Left lung (tissue), 4 donors: ENCODE measurements at regions not wholly inside any gene's neighbourhood (a gene's known extent, or its start where the extent isn't known, plus 50 kb on each side); places are given as distances from the start of the nearest gene placed in this dataset.

Source experiments
- ATAC-seq: fragments of 200-7000 bp; cut with Tn5 transposase; one replicate; pipeline ENCODE4 v1.9.1; 2020; ENCODE audit warnings: moderate library complexity
- DNase-seq, 4 donors: peaks; one replicate each; pipeline ENCODE4 v3.0.0-alpha.2; 2013 to 2020
- H3K27ac ChIP-seq, 2 donors: fragments of 200-600 bp; sonication (generic) in 1 of 2; one replicate each; pipeline versions ENCODE4 v1.5.0 to v1.8.0; 2020 to 2021
- H3K27me3 ChIP-seq, 2 donors: fragments of 200-600 bp; sonication (generic) in 1 of 2; one replicate each; pipeline versions ENCODE4 v1.5.0 to v1.8.0; 2020 to 2021
- H3K36me3 ChIP-seq, 2 donors: fragments of 200-600 bp; sonication (generic) in 1 of 2; one replicate each; pipeline versions ENCODE4 v1.5.0 to v1.8.0; 2020 to 2021
- H3K4me1 ChIP-seq, 2 donors: fragments of 200-600 bp; one replicate each; pipeline ENCODE4 v1.8.0; 2021
- H3K4me3 ChIP-seq, 2 donors: fragments of 200-600 bp; sonication (generic) in 1 of 2; one replicate each; pipeline versions ENCODE4 v1.5.0 to v1.8.0; 2020 to 2021; ENCODE audit warnings: mild to moderate bottlenecking in 1 of 2
- H3K9me3 ChIP-seq, 2 donors: fragments of 200-600 bp; sonication (generic) in 1 of 2; one replicate each; pipeline versions ENCODE4 v1.5.0 to v1.8.0; 2020 to 2021
- intact Hi-C, 2 donors: fragments of 100-400 bp; cut with DNase I; formaldehyde crosslinking; loops; one replicate each; pipeline versions ENCODE4 v1.11.2 to v1.14.2; 2022
- TF ChIP-seq, protein P1 (sequence below), 2 donors: fragments of 200-600 bp; sonication (generic) in 1 of 2; IDR thresholded peaks; one replicate each; pipeline versions ENCODE4 v1.5.0 to v1.8.0; 2021; ENCODE audit warnings: antibody characterized with exemption in 2 of 2
- donor health status: DM: no; HTN: yes; CAD: no.
- donor health status: DM: no; HTN: no; CAD: no.

DNA sequence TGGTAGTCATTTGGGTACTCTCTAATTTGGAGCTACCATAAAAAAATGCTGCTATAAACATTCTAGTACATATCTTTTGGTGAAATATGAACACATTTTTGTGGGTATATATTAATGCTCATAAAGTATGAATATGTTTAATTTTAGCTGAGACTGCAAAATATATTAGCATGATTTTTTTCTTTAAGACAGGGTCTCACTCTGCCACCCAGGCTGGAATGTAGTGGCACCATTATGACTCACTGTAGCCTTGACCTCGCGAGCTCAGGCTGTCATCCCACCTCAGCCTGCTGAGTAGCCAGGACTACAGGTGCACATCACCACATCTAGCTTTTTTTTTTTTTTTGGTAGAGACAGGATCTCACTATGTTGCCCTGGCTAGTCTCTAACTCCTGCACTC is 371.7 kb downstream of the SOX9 start:
- DNase-seq (no peak), ATAC-seq (no peak)
- Histone ChIP-seq H3K36me3 (no peaks in the 10 kb centered on the region), H3K4me1 (no peaks in the 10 kb centered on the region), H3K4me3 (no peak overlapping the region), H3K27me3 (no peaks in the 10 kb centered on the region), H3K27ac (no peak overlapping the region), H3K9me3 (peaks cover 0 to 2% of the 10 kb centered on the region in 2 donors)
- TF ChIP-seq, protein P1, sequence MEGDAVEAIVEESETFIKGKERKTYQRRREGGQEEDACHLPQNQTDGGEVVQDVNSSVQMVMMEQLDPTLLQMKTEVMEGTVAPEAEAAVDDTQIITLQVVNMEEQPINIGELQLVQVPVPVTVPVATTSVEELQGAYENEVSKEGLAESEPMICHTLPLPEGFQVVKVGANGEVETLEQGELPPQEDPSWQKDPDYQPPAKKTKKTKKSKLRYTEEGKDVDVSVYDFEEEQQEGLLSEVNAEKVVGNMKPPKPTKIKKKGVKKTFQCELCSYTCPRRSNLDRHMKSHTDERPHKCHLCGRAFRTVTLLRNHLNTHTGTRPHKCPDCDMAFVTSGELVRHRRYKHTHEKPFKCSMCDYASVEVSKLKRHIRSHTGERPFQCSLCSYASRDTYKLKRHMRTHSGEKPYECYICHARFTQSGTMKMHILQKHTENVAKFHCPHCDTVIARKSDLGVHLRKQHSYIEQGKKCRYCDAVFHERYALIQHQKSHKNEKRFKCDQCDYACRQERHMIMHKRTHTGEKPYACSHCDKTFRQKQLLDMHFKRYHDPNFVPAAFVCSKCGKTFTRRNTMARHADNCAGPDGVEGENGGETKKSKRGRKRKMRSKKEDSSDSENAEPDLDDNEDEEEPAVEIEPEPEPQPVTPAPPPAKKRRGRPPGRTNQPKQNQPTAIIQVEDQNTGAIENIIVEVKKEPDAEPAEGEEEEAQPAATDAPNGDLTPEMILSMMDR (IDR thresholded peaks at IDR 0.05): no peak
- intact Hi-C loops: no loop called here

DNA sequence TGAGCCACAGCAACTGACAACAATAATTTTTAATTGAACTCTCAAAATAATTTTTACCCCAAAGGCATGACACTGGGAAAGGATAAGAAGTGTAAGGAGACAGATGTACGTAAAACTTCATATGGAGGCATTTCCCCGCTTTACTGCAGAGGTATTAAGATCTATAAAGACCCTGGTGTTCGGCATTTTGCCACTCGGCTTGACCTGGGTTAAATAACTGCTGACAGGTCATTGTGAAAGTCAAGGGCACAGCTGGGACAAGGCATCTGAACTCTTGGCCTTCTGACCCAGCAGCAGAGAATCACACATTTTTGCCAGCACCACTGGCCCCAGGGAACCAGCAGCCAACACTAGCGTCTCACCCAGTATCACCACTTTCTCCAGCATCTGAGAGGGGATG is 372.1 kb downstream of the SOX9 start:
- TF ChIP-seq, protein P1 (IDR thresholded peaks at IDR 0.05): no peak
- H3K9me3 ChIP-seq: peaks cover 0 to 2% of the 10 kb centered on the region in 2 donors

DNA sequence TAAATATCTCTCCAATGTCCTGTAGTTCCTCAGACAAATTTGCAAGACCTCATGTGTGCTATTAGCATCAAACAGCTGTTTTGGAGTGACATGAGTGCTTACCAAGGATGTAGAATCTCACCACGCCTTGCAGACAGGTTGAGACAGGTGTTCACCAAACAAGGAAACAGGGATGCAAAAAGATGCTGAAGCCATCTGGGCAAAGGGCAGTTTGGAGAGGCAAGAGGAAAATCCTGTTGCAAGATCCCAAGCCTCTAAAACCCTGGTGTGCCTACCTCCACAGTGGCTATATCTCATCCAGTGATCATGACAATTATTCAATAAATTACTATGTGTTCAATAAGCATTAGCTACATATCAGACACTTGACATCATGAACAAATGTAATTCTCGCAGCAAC is 373.7 kb downstream of the SOX9 start:
- no peak overlapping the region for H3K4me3 ChIP-seq
- TF ChIP-seq, protein P1 (IDR thresholded peaks at IDR 0.05): no peak
- no peak overlapping the region for H3K27ac ChIP-seq
- H3K36me3 ChIP-seq: no peaks in the 10 kb centered on the region
- H3K27me3 ChIP-seq: no peaks in the 10 kb centered on the region
- H3K4me1 ChIP-seq: no peaks in the 10 kb centered on the region
- ATAC-seq (no peak), DNase-seq (no peak)
- peaks cover 0 to 2% of the 10 kb centered on the region in 2 donors for H3K9me3 ChIP-seq
- intact Hi-C loops: no loop called here

More for the DNA sequence above, 372.1 kb downstream of the SOX9 start:
- DNase-seq: no peak
- Histone ChIP-seq H3K27me3 (no peaks in the 10 kb centered on the region), H3K4me3 (no peak overlapping the region), H3K4me1 (no peaks in the 10 kb centered on the region), H3K27ac (no peak overlapping the region), H3K36me3 (no peaks in the 10 kb centered on the region)
- intact Hi-C loops: no loop called here
- no peak for ATAC-seq

DNA sequence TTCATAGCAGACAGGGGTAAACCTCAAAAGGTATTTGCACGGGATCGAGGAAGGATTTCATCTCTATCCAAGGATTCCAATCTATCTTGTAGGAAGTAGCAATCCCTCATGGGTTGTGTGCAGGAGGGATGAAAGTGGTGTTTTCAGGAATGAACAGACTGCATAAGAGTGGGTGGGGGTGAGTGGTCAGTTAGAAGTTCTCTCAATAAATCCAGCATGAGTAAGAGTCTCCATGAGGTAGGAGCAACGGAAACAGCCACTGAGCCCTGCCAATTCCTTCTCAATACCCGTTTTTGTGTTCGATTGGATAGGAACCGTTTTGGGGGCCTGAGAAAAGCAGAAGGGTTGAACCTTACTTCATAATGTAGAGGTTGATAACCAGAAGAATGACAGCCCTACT is 375.6 kb downstream of the SOX9 start:
- intact Hi-C loops: no loop called here
- ATAC-seq (no peak), DNase-seq (no peak)
- Histone ChIP-seq H3K36me3 (no peaks in the 10 kb centered on the region), H3K9me3 (no peaks in the 10 kb centered on the region), H3K27ac (no peak overlapping the region), H3K4me1 (no peaks in the 10 kb centered on the region), H3K4me3 (no peak overlapping the region), H3K27me3 (peaks cover 0 to 2% of the 10 kb centered on the region in 2 donors)
- TF ChIP-seq, protein P1 (IDR thresholded peaks at IDR 0.05): no peak

DNA sequence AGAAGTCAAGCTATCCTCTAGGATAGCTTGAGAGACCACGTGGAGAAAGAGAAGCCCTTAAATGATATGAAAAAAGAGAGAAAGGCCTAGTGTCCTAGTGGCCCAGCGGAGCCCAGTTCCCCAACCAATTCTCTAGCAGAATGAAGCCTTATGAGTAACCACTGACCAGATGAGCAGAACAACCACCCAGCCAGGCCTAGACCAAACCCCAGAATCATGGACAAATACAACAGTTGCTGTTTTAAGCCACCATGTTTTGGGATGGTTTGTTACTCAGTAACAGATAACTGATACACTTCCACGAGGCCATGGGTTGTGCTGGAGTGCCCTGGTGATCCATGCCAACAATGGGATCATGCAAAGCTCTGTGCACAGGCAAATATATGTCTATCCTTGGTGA is 377.1 kb downstream of the SOX9 start:
- DNase-seq (no peak), ATAC-seq (no peak)
- Histone ChIP-seq H3K4me1 (no peaks in the 10 kb centered on the region), H3K36me3 (no peaks in the 10 kb centered on the region), H3K27ac (no peak overlapping the region), H3K9me3 (no peaks in the 10 kb centered on the region), H3K4me3 (no peak overlapping the region), H3K27me3 (peaks cover 0 to 9% of the 10 kb centered on the region in 2 donors)
- TF ChIP-seq, protein P1 (IDR thresholded peaks at IDR 0.05): no peak
- intact Hi-C loops: no loop called here
